HepG2 (cell line): ENCODE measurements at regions not wholly inside any gene's neighbourhood (a gene's known extent, or its start where the extent isn't known, plus 50 kb on each side); places are given as distances from the start of the nearest gene placed in this dataset.

Experiments
- ATAC-seq: fragments of 200-7000 bp; cut with Tn5 transposase; 3 replicates; pipeline ENCODE4 v1.9.1; 2020; ENCODE audit warnings: mild to moderate bottlenecking, moderate library complexity
- BruUV-seq: library from RNA; stranded (reverse); fragments of 400-500 nt; replicated peaks from 2 replicates; lab custom pipeline; 2021; lab: Mats Ljungman, UMichigan
- CTCF ChIA-PET: fragments of 300-600 bp; formaldehyde crosslinking; extraction: SDS; loops from one replicate; lab custom pipeline; 2021; ENCODE audit warnings: low total read pairs, inconsistent platforms, low intra/inter-chr PET ratio; lab: Yijun Ruan, JAX
- POLR2A ChIA-PET: fragments of 350-600 bp; sonication (Branson Sonifier 250); formaldehyde crosslinking; loops from one replicate; lab custom pipeline; 2020; ENCODE audit warnings: antibody characterized with exemption, inconsistent platforms; lab: Yijun Ruan, JAX
- DNase-seq: peaks from one replicate; pipeline ENCODE4 v3.0.0-alpha.2; 2015; ENCODE audit warnings: low spot score
- FAIRE-seq: peaks from 3 replicates; lab custom pipeline; 2011; peaks lifted over from hg19 to GRCh38; lab: Jason Lieb, UNC
- H2AFZ ChIP-seq: one replicate; pipeline ENCODE4 v1.6.1; 2011; ENCODE audit warnings: low read length, inconsistent platforms
- H3K27ac ChIP-seq: fragments of 300-600 bp; 3 replicates; pipeline ENCODE4 v1.8.0; 2011; ENCODE audit warnings: mixed run types, mild to moderate bottlenecking, mixed read lengths, low read length, inconsistent platforms; ENCODE audit not compliant: insufficient read depth; ENCODE audit errors: extremely low read length
- H3K27me3 ChIP-seq, 2 experiments: fragments of 200-600 bp in 1 of 2; 2 replicates in 1 of 2; 3 replicates in 1 of 2; pipeline versions ENCODE4 v1.6.0 to v1.8.0; 2011; ENCODE audit warnings: low read length in 2 of 2, mild to moderate bottlenecking in 2 of 2, moderate library complexity in 2 of 2, inconsistent platforms in 1 of 2; ENCODE audit not compliant: insufficient read depth in 2 of 2, control insufficient read depth in 1 of 2
- H3K36me3 ChIP-seq, 2 experiments: fragments of 200-600 bp in 1 of 2; replicated peaks in 1 of 2; 2 replicates in 1 of 2; 3 replicates in 1 of 2; pipeline versions ENCODE4 v1.5.1 to v1.8.0; 2011; ENCODE audit warnings: low read length in 2 of 2, inconsistent platforms in 1 of 2; ENCODE audit not compliant: insufficient read depth in 2 of 2, control insufficient read depth in 1 of 2
- H3K4me1 ChIP-seq: 2 replicates; pipeline ENCODE4 v1.5.1; 2012; ENCODE audit warnings: low read length, inconsistent platforms; ENCODE audit not compliant: insufficient read depth
- H3K4me2 ChIP-seq: 2 replicates; pipeline ENCODE4 v1.6.0; 2011; ENCODE audit warnings: low read depth, low read length, inconsistent platforms
- H3K4me3 ChIP-seq, 3 experiments: fragments of 200-600 bp in 1 of 3; sonication (generic), shearing (Covaris generic) in 1 of 3; replicated peaks in 1 of 3; 2 replicates each; pipeline ENCODE4 v1.5.1; 2011 to 2016; ENCODE audit warnings: low read length in 3 of 3, inconsistent platforms in 2 of 3, low read depth in 2 of 3, mild to moderate bottlenecking in 2 of 3, control low read depth in 1 of 3, mixed read lengths in 1 of 3; ENCODE audit not compliant: insufficient read depth in 1 of 3
- H3K79me2 ChIP-seq: one replicate; pipeline ENCODE4 v1.6.1; 2011; ENCODE audit warnings: low read length, inconsistent platforms; ENCODE audit not compliant: insufficient read depth
- H3K9ac ChIP-seq: 2 replicates; pipeline ENCODE4 v1.6.0; 2011; ENCODE audit warnings: mild to moderate bottlenecking, low read depth, low read length, inconsistent platforms; ENCODE audit not compliant: insufficient read depth
- H3K9me3 ChIP-seq: 2 replicates; pipeline ENCODE4 v1.5.1; 2012; ENCODE audit warnings: mild to moderate bottlenecking, low read length
- H4K20me1 ChIP-seq: 2 replicates; pipeline ENCODE4 v1.6.0; 2011; ENCODE audit warnings: inconsistent platforms, mild to moderate bottlenecking, low read length, moderate library complexity; ENCODE audit not compliant: insufficient read depth
- ARID3A ChIP-seq: IDR thresholded peaks from 2 replicates; pipeline ENCODE4 v1.6.1; 2012; ENCODE audit warnings: low read depth, low read length, improper control_type of control experiment
- BCLAF1 ChIP-seq: fragments of 450-650 bp; IDR thresholded peaks from 2 replicates; pipeline ENCODE4 v1.6.1; 2017; ENCODE audit warnings: mild to moderate bottlenecking
- CTCF ChIP-seq: sonication (generic); formaldehyde crosslinking; IDR thresholded peaks from 2 replicates; pipeline ENCODE4 v1.5.0; 2020; ENCODE audit warnings: mild to moderate bottlenecking, missing genetic modification reagents, moderate library complexity
- EEA1 ChIP-seq: sonication (generic); formaldehyde crosslinking; IDR thresholded peaks from 2 replicates; pipeline ENCODE4 v1.5.1; 2020; ENCODE audit warnings: mild to moderate bottlenecking, missing genetic modification reagents, borderline replicate concordance
- JARID2 ChIP-seq: sonication (generic); formaldehyde crosslinking; IDR thresholded peaks from 2 replicates; pipeline ENCODE4 v1.8.1; 2023; ENCODE audit warnings: missing genetic modification reagents, inconsistent platforms; ENCODE audit not compliant: insufficient replicate concordance
- MYPOP ChIP-seq: sonication (generic); formaldehyde crosslinking; IDR thresholded peaks from 2 replicates; pipeline ENCODE4 v1.8.1; 2023; ENCODE audit warnings: mild to moderate bottlenecking, moderate library complexity, missing genetic modification reagents
- SP140L ChIP-seq: sonication (generic); formaldehyde crosslinking; IDR thresholded peaks from 2 replicates; pipeline ENCODE4 v1.4.0; 2020; ENCODE audit warnings: missing genetic modification reagents, borderline replicate concordance
- ZNF160 ChIP-seq: sonication (generic); formaldehyde crosslinking; IDR thresholded peaks from 2 replicates; pipeline ENCODE4 v1.8.0; 2022; ENCODE audit warnings: mild to moderate bottlenecking, inconsistent platforms, missing genetic modification reagents
- ZNF547 ChIP-seq: sonication (generic); formaldehyde crosslinking; IDR thresholded peaks from 2 replicates; pipeline ENCODE4 v1.5.1; 2020; ENCODE audit warnings: mild to moderate bottlenecking, missing genetic modification reagents
- ZNF564 ChIP-seq: sonication (generic); formaldehyde crosslinking; IDR thresholded peaks from 2 replicates; pipeline ENCODE4 v1.8.1; 2023; ENCODE audit warnings: mild to moderate bottlenecking, missing genetic modification reagents
- ZNF737 ChIP-seq: sonication (generic); formaldehyde crosslinking; IDR thresholded peaks from 2 replicates; pipeline ENCODE4 v1.5.0; 2020; ENCODE audit warnings: missing genetic modification reagents, mild to moderate bottlenecking, borderline replicate concordance
- WGBS: methylation state at CpG from one replicate; pipeline ENCODE4 v1.1.6; 2017; ENCODE audit warnings: low lambda C conversion rate; 5-methylcytosine and 5-hydroxymethylcytosine counted together
- in situ Hi-C: cut with HindIII; loops from 2 replicates; pipeline ENCODE4 v1.10.0; 2017; ENCODE audit warnings: low pct_unique_long_range_greater_than_20kb; ENCODE audit not compliant: extremely low pct_ligation_motif_present
- intact Hi-C: fragments of 100-400 bp; cut with micrococcal nuclease; formaldehyde crosslinking; loops from one replicate; pipeline ENCODE4 v1.10.0; 2022; ENCODE audit not compliant: unreplicated experiment

GRCh38 chr2:211085056-211085680 lies 528.8 kb downstream of the CPS1 start:
- ChIA-PET CTCF (interaction anchor here (1.0 to 1.4 kb wide), 2 partner anchors 73 to 1483 kb away, joined by 3 to 8 read pairs; no protein-coding TSS in a partner anchor), POLR2A (no interaction called here)
- TF ChIP-seq JARID2 (CRISPR knock-in tag) (no peak), CTCF (CRISPR knock-in tag) (peak; percentile 57), ARID3A (peak; percentile 71; the same call in 1 of the 2 replicates), SP140L (CRISPR knock-in tag) (no peak), EEA1 (CRISPR knock-in tag) (no peak), BCLAF1 (no peak), ZNF564 (CRISPR knock-in tag) (no peak), ZNF737 (CRISPR knock-in tag) (no peak), MYPOP (CRISPR knock-in tag) (no peak), ZNF547 (CRISPR knock-in tag) (no peak), ZNF160 (CRISPR knock-in tag) (no peak)
- H3K36me3 ChIP-seq, result no peaks in the 10 kb centered on the region
- WGBS, result 1% methylated on average over 5 of the region's 5 CpGs
- H3K9ac ChIP-seq, result no peak overlapping the region
- ATAC-seq (peak; percentile 69), FAIRE-seq (no peak), DNase-seq (peak; percentile 49)
- intact Hi-C loops, result loop anchor here (1.0 kb wide), 2 partner anchors 73 to 1482 kb away; no protein-coding TSS in a partner anchor
- H3K27ac ChIP-seq, result no peak overlapping the region
- BruUV-seq, result no TSS peak
- no peaks in the 10 kb centered on the region for H4K20me1 ChIP-seq
- no peaks in the 10 kb centered on the region for H3K27me3 ChIP-seq
- no peaks in the 10 kb centered on the region for H3K4me1 ChIP-seq
- H3K4me3 ChIP-seq, result no peak overlapping the region
- no peaks in the 10 kb centered on the region for H3K9me3 ChIP-seq
- H2AFZ ChIP-seq, result no peak overlapping the region
- in situ Hi-C loops, result no loop called here
- no peaks in the 10 kb centered on the region for H3K79me2 ChIP-seq
- H3K4me2 ChIP-seq, result no peak overlapping the region
